OCI-LY1 (cell line): ENCODE measurements at regions not wholly inside any gene's neighbourhood (a gene's known extent, or its start where the extent isn't known, plus 50 kb on each side); places are given as distances from the start of the nearest gene placed in this dataset.

Source experiments
- H2AFZ ChIP-seq: fragments of 200-600 bp; sonication (generic), shearing (Covaris generic); 2 replicates; pipeline ENCODE4 v1.6.0; 2014; ENCODE audit warnings: antibody characterized with exemption, mild to moderate bottlenecking, low read length
- H3F3A ChIP-seq: fragments of 200-600 bp; sonication (generic), shearing (Covaris generic); 2 replicates; pipeline ENCODE4 v1.6.0; 2014; ENCODE audit warnings: mild to moderate bottlenecking, antibody characterized with exemption, low read length, moderate library complexity; ENCODE audit not compliant: insufficient read depth
- H3K27ac ChIP-seq: fragments of 200-600 bp; sonication (generic); 2 replicates; pipeline ENCODE4 v1.5.1; 2014; ENCODE audit warnings: low read length, mixed run types, mild to moderate bottlenecking, low read depth; ENCODE audit not compliant: poor library complexity, severe bottlenecking
- H3K27me3 ChIP-seq: fragments of 200-600 bp; sonication (generic); 2 replicates; pipeline ENCODE4 v1.6.0; 2014; ENCODE audit warnings: antibody characterized with exemption, mild to moderate bottlenecking, low read length, moderate library complexity; ENCODE audit not compliant: insufficient read depth
- H3K36me3 ChIP-seq: fragments of 200-600 bp; sonication (generic); 2 replicates; pipeline ENCODE4 v1.6.1; 2014; ENCODE audit warnings: mild to moderate bottlenecking, antibody characterized with exemption, low read length, moderate library complexity, mixed read lengths; ENCODE audit not compliant: insufficient read depth
- H3K4me1 ChIP-seq: fragments of 200-600 bp; sonication (generic); 2 replicates; pipeline ENCODE4 v1.5.1; 2014; ENCODE audit warnings: mild to moderate bottlenecking, low read length, moderate library complexity; ENCODE audit not compliant: insufficient read depth, severe bottlenecking
- H3K4me2 ChIP-seq: fragments of 200-600 bp; sonication (generic), shearing (Covaris generic); 2 replicates; pipeline ENCODE4 v1.6.1; 2014; ENCODE audit warnings: low read length
- H3K4me3 ChIP-seq: fragments of 200-600 bp; sonication (generic); 2 replicates; pipeline ENCODE4 v1.5.1; 2014; ENCODE audit warnings: low read length, low read depth, mild to moderate bottlenecking, mixed read lengths; ENCODE audit not compliant: poor library complexity, severe bottlenecking
- H3K79me2 ChIP-seq: fragments of 200-600 bp; shearing (Covaris generic); 2 replicates; pipeline ENCODE4 v1.6.1; 2016; ENCODE audit warnings: mixed run types, low read length, mixed read lengths; ENCODE audit not compliant: insufficient read depth
- H3K9ac ChIP-seq: fragments of 200-600 bp; sonication (generic), shearing (Covaris generic); 2 replicates; pipeline ENCODE4 v1.6.1; 2014; ENCODE audit warnings: mild to moderate bottlenecking, low read length, mixed read lengths
- H3K9me2 ChIP-seq: fragments of 200-600 bp; sonication (generic), shearing (Covaris generic); 2 replicates; pipeline ENCODE4 v1.6.1; 2014; ENCODE audit warnings: low read depth, mild to moderate bottlenecking, low read length, mixed read lengths
- H3K9me3 ChIP-seq: fragments of 200-600 bp; shearing (Covaris generic); 2 replicates; pipeline ENCODE4 v1.6.1; 2014; ENCODE audit warnings: low read length, mixed read lengths
- H4K20me1 ChIP-seq: fragments of 200-600 bp; sonication (generic), shearing (Covaris generic); 2 replicates; pipeline ENCODE4 v1.6.0; 2016; ENCODE audit warnings: mild to moderate bottlenecking, low read length; ENCODE audit not compliant: insufficient read depth
- CTCF ChIP-seq: fragments of 200-600 bp; sonication (generic), shearing (Covaris generic); IDR thresholded peaks from 2 replicates; pipeline ENCODE4 v1.5.1; 2017; ENCODE audit warnings: mild to moderate bottlenecking, antibody characterized with exemption, low read length, moderate library complexity, mixed read lengths
- EZH2 ChIP-seq: fragments of 200-600 bp; sonication (generic), shearing (Covaris generic); IDR thresholded peaks from 2 replicates; pipeline ENCODE4 v1.8.0; 2017; ENCODE audit warnings: borderline replicate concordance, mixed run types, mild to moderate bottlenecking, antibody characterized with exemption, low read length, moderate library complexity, mixed read lengths

- Histone ChIP-seq H2AFZ (no peak overlapping the region), H3K36me3 (no peaks in the 10 kb centered on the region), H3K79me2 (no peaks in the 10 kb centered on the region), H3K9me2 (no peaks in the 10 kb centered on the region), H3K27ac (no peak overlapping the region), H3F3A (no peaks in the 10 kb centered on the region), H3K4me1 (no peaks in the 10 kb centered on the region), H3K4me3 (no peak overlapping the region), H4K20me1 (no peaks in the 10 kb centered on the region), H3K27me3 (no peaks in the 10 kb centered on the region), H3K9ac (no peak overlapping the region), H3K4me2 (no peak overlapping the region), H3K9me3 (no peaks in the 10 kb centered on the region)
- TF ChIP-seq CTCF: no peak
- no peak for TF ChIP-seq EZH2
These were observed 188.3 kb downstream of the GXYLT1 start for GRCh38 chr12:41956353-41956752.

DNA sequence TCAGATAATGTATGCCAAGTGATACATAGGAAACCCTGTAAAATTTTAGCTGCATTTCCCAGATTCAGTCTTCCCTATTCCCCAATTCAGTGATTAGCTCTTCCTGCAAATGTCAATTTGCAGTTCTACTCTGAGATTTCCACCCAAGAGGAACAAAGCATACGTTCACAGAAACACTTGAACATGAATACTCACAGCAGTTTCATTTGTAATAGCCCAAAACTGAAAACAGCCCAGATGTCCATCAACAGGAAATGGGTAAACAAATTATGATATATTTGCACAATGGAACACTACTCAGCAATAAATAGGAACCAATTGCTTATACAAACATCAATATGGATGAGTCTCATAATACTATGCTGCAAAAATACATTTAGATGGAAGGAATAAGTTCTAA lies 194.2 kb downstream of the GXYLT1 start:
- Histone ChIP-seq H3K4me3 (no peak overlapping the region), H3K79me2 (no peaks in the 10 kb centered on the region), H3F3A (no peaks in the 10 kb centered on the region), H3K36me3 (no peaks in the 10 kb centered on the region), H3K9ac (no peak overlapping the region), H2AFZ (no peak overlapping the region), H4K20me1 (no peaks in the 10 kb centered on the region), H3K27me3 (no peaks in the 10 kb centered on the region), H3K4me1 (no peaks in the 10 kb centered on the region), H3K27ac (no peak overlapping the region), H3K9me2 (no peaks in the 10 kb centered on the region), H3K9me3 (no peaks in the 10 kb centered on the region), H3K4me2 (no peak overlapping the region)
- TF ChIP-seq EZH2 (no peak), CTCF (no peak)

DNA sequence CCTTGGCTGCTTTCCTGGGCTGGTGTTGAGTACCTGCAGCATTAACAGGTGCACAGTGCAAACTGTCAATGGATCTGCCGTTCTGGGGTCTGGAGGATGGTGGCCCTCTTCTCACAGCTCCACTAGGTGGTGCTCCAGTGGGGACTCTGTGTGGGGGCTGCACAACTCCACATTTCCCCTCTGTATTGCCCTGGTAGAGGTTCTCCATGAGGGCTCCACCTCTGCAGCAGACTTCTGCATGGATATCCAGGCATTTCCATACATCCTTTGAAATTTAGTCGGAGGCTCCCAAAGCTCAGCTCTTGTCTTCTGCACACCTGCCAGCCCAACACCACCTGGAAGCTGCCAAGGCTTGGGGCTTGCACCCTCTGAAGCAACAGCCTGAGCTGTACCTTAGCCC lies 198.6 kb downstream of the GXYLT1 start:
- Histone ChIP-seq H3K36me3 (no peaks in the 10 kb centered on the region), H3F3A (no peaks in the 10 kb centered on the region), H2AFZ (no peak overlapping the region), H3K27ac (no peak overlapping the region), H3K4me3 (no peak overlapping the region), H3K9me2 (no peaks in the 10 kb centered on the region), H3K79me2 (no peaks in the 10 kb centered on the region), H3K27me3 (no peaks in the 10 kb centered on the region), H3K9me3 (no peaks in the 10 kb centered on the region), H3K9ac (no peak overlapping the region), H3K4me1 (no peaks in the 10 kb centered on the region), H3K4me2 (no peak overlapping the region), H4K20me1 (no peaks in the 10 kb centered on the region)
- TF ChIP-seq CTCF (no peak), EZH2 (no peak)
